ENCODE measurements at regions not wholly inside any gene's neighbourhood (a gene's known extent, or its start where the extent isn't known, plus 50 kb on each side); places are given as distances from the start of the nearest gene placed in this dataset.

DNA sequence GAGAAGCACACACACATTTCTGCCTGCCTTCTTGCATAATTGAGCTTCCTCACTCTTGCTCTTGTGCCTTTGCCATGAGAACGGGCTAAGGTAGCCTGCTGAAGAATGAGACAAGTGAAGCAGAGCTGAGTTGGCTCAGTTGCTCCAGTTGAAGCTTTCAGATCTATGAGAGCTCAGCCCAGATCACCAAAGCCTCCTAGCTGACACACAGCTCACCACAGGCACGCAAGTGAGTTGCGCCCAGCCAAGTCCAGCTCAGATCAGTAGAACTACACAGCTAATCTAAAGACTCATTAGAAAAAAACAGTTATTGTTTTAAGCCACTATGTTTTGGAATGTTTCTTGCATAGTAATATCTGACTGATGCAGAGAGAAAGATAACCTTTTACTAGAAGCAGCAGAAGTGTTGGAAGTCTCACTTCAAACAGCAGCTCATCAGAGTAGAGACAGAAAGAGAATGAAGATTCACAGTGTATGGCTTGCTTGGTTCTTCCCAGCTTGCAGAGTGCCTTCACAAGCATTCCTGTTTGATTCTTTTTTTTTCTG, 362.4 kb downstream of the MID1IP1 start:
- no peak for TF ChIP-seq POLR2AphosphoS5 (IDR thresholded peaks at IDR 0.05; ENCODE audit: low read depth, low read length)
- TF ChIP-seq POLR2A (IDR thresholded peaks at IDR 0.05; ENCODE audit: low read depth, low read length) = no peak

Data from GM12892 (cell line).